ENCODE measurements at regions not wholly inside any gene's neighbourhood (a gene's known extent, or its start where the extent isn't known, plus 50 kb on each side); places are given as distances from the start of the nearest gene placed in this dataset.

GRCh38 chr1:228860911-228861831 is 125.9 kb downstream of the RHOU start (continued):
- TF ChIP-seq, protein P1, sequence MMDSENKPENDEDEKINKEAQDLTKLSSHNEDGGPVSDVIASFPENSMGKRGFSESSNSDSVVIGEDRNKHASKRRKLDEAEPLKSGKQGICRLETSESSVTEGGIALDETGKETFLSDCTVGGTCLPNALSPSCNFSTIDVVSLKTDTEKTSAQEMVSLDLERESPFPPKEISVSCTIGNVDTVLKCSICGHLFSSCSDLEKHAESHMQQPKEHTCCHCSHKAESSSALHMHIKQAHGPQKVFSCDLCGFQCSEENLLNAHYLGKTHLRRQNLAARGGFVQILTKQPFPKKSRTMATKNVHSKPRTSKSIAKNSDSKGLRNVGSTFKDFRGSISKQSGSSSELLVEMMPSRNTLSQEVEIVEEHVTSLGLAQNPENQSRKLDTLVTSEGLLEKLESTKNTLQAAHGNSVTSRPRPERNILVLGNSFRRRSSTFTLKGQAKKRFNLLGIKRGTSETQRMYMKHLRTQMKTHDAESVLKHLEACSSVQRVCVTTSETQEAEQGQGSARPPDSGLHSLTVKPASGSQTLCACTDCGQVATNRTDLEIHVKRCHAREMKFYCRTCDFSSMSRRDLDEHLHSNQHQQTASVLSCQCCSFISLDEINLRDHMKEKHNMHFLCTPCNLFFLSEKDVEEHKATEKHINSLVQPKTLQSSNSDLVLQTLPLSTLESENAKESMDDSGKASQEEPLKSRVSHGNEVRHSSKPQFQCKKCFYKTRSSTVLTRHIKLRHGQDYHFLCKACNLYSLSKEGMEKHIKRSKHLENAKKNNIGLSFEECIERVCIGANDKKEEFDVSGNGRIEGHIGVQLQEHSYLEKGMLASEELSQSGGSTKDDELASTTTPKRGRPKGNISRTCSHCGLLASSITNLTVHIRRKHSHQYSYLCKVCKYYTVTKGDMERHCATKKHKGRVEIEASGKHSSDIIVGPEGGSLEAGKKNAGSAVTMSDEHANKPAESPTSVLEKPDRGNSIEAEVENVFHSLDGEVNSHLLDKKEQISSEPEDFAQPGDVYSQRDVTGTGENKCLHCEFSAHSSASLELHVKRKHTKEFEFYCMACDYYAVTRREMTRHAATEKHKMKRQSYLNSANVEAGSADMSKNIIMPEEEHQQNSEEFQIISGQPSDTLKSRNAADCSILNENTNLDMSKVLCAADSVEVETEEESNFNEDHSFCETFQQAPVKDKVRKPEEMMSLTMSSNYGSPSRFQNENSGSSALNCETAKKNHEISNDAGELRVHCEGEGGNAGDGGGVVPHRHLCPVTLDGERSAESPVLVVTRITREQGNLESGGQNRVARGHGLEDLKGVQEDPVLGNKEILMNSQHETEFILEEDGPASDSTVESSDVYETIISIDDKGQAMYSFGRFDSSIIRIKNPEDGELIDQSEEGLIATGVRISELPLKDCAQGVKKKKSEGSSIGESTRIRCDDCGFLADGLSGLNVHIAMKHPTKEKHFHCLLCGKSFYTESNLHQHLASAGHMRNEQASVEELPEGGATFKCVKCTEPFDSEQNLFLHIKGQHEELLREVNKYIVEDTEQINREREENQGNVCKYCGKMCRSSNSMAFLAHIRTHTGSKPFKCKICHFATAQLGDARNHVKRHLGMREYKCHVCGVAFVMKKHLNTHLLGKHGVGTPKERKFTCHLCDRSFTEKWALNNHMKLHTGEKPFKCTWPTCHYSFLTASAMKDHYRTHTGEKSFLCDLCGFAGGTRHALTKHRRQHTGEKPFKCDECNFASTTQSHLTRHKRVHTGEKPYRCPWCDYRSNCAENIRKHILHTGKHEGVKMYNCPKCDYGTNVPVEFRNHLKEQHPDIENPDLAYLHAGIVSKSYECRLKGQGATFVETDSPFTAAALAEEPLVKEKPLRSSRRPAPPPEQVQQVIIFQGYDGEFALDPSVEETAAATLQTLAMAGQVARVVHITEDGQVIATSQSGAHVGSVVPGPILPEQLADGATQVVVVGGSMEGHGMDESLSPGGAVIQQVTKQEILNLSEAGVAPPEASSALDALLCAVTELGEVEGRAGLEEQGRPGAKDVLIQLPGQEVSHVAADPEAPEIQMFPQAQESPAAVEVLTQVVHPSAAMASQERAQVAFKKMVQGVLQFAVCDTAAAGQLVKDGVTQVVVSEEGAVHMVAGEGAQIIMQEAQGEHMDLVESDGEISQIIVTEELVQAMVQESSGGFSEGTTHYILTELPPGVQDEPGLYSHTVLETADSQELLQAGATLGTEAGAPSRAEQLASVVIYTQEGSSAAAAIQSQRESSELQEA (CRISPR knock-in tag; IDR thresholded peaks at IDR 0.05; ENCODE audit: not compliant biosample characterization), result no peak
- TF ChIP-seq ELK4 (CRISPR knock-in tag; IDR thresholded peaks at IDR 0.05; ENCODE audit: borderline replicate concordance) (no peak), ZNF430 (CRISPR knock-in tag; IDR thresholded peaks at IDR 0.05) (peak; percentile 32; the same call in 1 of the 2 replicates), TARDBP (CRISPR knock-in tag; IDR thresholded peaks at IDR 0.05) (peak; percentile 53; the same call in 1 of the 2 replicates), IKZF1 (IDR thresholded peaks at IDR 0.05) (no peak), FOXA3 (CRISPR knock-in tag; IDR thresholded peaks at IDR 0.05) (peak; percentile 83), KLF9 (CRISPR knock-in tag; IDR thresholded peaks at IDR 0.05; ENCODE audit: low read depth) (no peak), PHF5A (CRISPR knock-in tag; IDR thresholded peaks at IDR 0.05; ENCODE audit: low read depth, unreplicated experiment) (no peak), ZNF432 (CRISPR knock-in tag; IDR thresholded peaks at IDR 0.05; ENCODE audit: borderline replicate concordance) (no peak), ZNF557 (CRISPR knock-in tag; IDR thresholded peaks at IDR 0.05) (no peak), ZNF138 (CRISPR knock-in tag; IDR thresholded peaks at IDR 0.05; ENCODE audit: low read depth) (no peak), ATM (IDR thresholded peaks at IDR 0.05; ENCODE audit: borderline replicate concordance) (no peak), NR0B2 (CRISPR knock-in tag; IDR thresholded peaks at IDR 0.05) (no peak), DMAP1 (CRISPR knock-in tag; IDR thresholded peaks at IDR 0.05) (no peak)
- TF ChIP-seq, protein P2, sequence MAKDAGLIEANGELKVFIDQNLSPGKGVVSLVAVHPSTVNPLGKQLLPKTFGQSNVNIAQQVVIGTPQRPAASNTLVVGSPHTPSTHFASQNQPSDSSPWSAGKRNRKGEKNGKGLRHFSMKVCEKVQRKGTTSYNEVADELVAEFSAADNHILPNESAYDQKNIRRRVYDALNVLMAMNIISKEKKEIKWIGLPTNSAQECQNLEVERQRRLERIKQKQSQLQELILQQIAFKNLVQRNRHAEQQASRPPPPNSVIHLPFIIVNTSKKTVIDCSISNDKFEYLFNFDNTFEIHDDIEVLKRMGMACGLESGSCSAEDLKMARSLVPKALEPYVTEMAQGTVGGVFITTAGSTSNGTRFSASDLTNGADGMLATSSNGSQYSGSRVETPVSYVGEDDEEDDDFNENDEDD (CRISPR knock-in tag; IDR thresholded peaks at IDR 0.05; ENCODE audit: borderline replicate concordance), result peak; percentile 21; the same call in 1 of the 2 replicates

Data from HepG2 (cell line).